ENCODE measurements at regions not wholly inside any gene's neighbourhood (a gene's known extent, or its start where the extent isn't known, plus 50 kb on each side); places are given as distances from the start of the nearest gene placed in this dataset.

DNA sequence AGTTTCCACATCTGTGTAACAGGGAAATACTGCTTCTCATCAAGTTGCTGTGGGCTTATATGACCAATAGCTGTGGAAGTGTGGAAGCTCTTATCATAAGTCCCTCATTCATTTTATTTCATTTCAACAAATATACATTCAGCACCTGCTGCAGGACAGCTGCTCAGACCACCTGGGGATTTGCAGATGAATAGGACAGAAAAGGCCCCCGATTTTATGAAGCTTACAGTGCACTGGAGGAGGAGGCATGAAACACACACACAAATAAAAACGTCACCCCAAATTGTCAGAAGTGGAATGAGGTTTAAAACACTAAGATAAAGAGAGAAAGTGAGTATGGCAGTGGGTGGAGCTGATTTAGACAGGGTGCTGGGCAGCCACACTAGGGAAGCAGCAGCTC is 107.2 kb downstream of the DRD1 start:
- Histone ChIP-seq H2AK5ac (ENCODE audit: low read depth, low read length) (no peak overlapping the region), H3K9me1 (ENCODE audit: insufficient read depth, low read length) (no peaks in the 10 kb centered on the region), H3K9me3 (ENCODE audit: control insufficient read depth, insufficient read depth, low read length) (no peaks in the 10 kb centered on the region), H3K4me1 (ENCODE audit: control insufficient read depth, insufficient read depth, low read length) (no peaks in the 10 kb centered on the region), H2BK15ac (ENCODE audit: low read depth, low read length) (no peak overlapping the region), H3K14ac (replicated peaks; ENCODE audit: low read depth, low read length) (no peak overlapping the region), H4K91ac (ENCODE audit: insufficient read depth, low read depth, low read length) (no peak overlapping the region), H3K56ac (ENCODE audit: extremely low read depth, insufficient read depth, low read length) (no peak overlapping the region), H3K79me1 (ENCODE audit: low read depth in 1 of 2, low read length in 2 of 2) (no peaks in the 10 kb centered on the region), H3K23ac (ENCODE audit: low read depth, low read length) (no peak overlapping the region), H4K8ac (ENCODE audit: low read depth in 2 of 2, low read length in 2 of 2) (no peak overlapping the region), H4K5ac (ENCODE audit: low read depth, low read length) (no peak overlapping the region), H3K27me3 (ENCODE audit: control insufficient read depth, insufficient read depth, low read length) (no peaks in the 10 kb centered on the region; the same call in 1 of the 2 replicates), H2AFZ (replicated peaks; ENCODE audit: low read length, poor library complexity) (no peak overlapping the region), H2BK120ac (ENCODE audit: low read depth, low read length) (no peak overlapping the region), H3K4me3 (ENCODE audit: insufficient read depth, low read depth, low read length) (no peak overlapping the region), H2BK5ac (ENCODE audit: low read depth, low read length, poor library complexity, severe bottlenecking) (no peak overlapping the region), H3K18ac (ENCODE audit: low read depth, low read length) (no peak overlapping the region), H3K4ac (ENCODE audit: low read depth, low read length) (no peak overlapping the region), H4K20me1 (ENCODE audit: insufficient read depth, low read length) (no peaks in the 10 kb centered on the region), H3K4me2 (ENCODE audit: low read depth, low read length) (no peak overlapping the region), H2AK9ac (replicated peaks; ENCODE audit: low read depth, low read length, poor library complexity) (no peak overlapping the region), H3K9ac (ENCODE audit: low read depth, low read length) (no peak overlapping the region), H3K36me3 (ENCODE audit: control insufficient read depth, insufficient read depth, low read length) (no peaks in the 10 kb centered on the region), H3K27ac (ENCODE audit: insufficient read depth, low read length) (no peak overlapping the region), H2BK20ac (ENCODE audit: low read depth, low read length) (no peak overlapping the region)
- no peak for TF ChIP-seq POLR2A (IDR thresholded peaks at IDR 0.05; ENCODE audit: low read depth, low read length)
- no peak for TF ChIP-seq BHLHE40 (IDR thresholded peaks at IDR 0.05; ENCODE audit: low read depth, low read length)
- no peak for TF ChIP-seq FOS (IDR thresholded peaks at IDR 0.05; ENCODE audit: low read depth, low read length)
- no peak for TF ChIP-seq RAD21 (IDR thresholded peaks at IDR 0.05; ENCODE audit: low read length)
- TF ChIP-seq, protein P1, sequence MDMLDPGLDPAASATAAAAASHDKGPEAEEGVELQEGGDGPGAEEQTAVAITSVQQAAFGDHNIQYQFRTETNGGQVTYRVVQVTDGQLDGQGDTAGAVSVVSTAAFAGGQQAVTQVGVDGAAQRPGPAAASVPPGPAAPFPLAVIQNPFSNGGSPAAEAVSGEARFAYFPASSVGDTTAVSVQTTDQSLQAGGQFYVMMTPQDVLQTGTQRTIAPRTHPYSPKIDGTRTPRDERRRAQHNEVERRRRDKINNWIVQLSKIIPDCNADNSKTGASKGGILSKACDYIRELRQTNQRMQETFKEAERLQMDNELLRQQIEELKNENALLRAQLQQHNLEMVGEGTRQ (IDR thresholded peaks at IDR 0.05; ENCODE audit: low read depth, low read length): no peak
- no peak for TF ChIP-seq NFE2L2 (IDR thresholded peaks at IDR 0.05; ENCODE audit: low read depth, low read length)
- TF ChIP-seq, protein P2, sequence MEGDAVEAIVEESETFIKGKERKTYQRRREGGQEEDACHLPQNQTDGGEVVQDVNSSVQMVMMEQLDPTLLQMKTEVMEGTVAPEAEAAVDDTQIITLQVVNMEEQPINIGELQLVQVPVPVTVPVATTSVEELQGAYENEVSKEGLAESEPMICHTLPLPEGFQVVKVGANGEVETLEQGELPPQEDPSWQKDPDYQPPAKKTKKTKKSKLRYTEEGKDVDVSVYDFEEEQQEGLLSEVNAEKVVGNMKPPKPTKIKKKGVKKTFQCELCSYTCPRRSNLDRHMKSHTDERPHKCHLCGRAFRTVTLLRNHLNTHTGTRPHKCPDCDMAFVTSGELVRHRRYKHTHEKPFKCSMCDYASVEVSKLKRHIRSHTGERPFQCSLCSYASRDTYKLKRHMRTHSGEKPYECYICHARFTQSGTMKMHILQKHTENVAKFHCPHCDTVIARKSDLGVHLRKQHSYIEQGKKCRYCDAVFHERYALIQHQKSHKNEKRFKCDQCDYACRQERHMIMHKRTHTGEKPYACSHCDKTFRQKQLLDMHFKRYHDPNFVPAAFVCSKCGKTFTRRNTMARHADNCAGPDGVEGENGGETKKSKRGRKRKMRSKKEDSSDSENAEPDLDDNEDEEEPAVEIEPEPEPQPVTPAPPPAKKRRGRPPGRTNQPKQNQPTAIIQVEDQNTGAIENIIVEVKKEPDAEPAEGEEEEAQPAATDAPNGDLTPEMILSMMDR (conservative IDR thresholded peaks at IDR 0.05; ENCODE audit: low read depth, low read length): no peak
- no peak for TF ChIP-seq MAFK (IDR thresholded peaks at IDR 0.05; ENCODE audit: low read depth, low read length)
- no peak for TF ChIP-seq RCOR1 (IDR thresholded peaks at IDR 0.05; ENCODE audit: insufficient replicate concordance, low read length)
- no peak for TF ChIP-seq SMC3 (IDR thresholded peaks at IDR 0.05; ENCODE audit: low read depth, low read length)
- TF ChIP-seq RFX5 (IDR thresholded peaks at IDR 0.05; ENCODE audit: low read depth, low read length): no peak
- TF ChIP-seq CHD1 (IDR thresholded peaks at IDR 0.05; ENCODE audit: low read depth, low read length): no peak
- no peak for TF ChIP-seq CEBPB (IDR thresholded peaks at IDR 0.05; ENCODE audit: low read depth, low read length)
- TF ChIP-seq MXI1 (IDR thresholded peaks at IDR 0.05; ENCODE audit: borderline replicate concordance, low read depth, low read length): no peak
- dilution Hi-C loops (cut with HindIII; ENCODE audit: low sequenced_read_pairs, unreplicated experiment): no loop called here
- BruUV-seq (replicated peaks): no TSS peak
- intact Hi-C loops (cut with micrococcal nuclease): no loop called here
- no peak for DNase-seq
- CTCF ChIA-PET: interaction anchor here (0.6 to 1.0 kb wide), 2 partner anchors 14 to 1338 kb away, joined by 3 read pairs; no protein-coding TSS in a partner anchor
- ATAC-seq (ENCODE audit: low read depth): no peak
- POLR2A ChIA-PET (ENCODE audit: unreplicated experiment): no interaction called here
- WGBS, 2 experiments (ENCODE audit: extremely low coverage in 2 of 2, insufficient read length in 1 of 2): no CpG with 5 or more reads among the region's 2 CpGs
- in situ Hi-C loops (cut with MboI; ENCODE audit: low sequenced_read_pairs): no loop called here
